ENCODE measurements at regions not wholly inside any gene's neighbourhood (a gene's known extent, or its start where the extent isn't known, plus 50 kb on each side); places are given as distances from the start of the nearest gene placed in this dataset.
A peak's percentile ranks its signal among the peaks of the same experiment; 100 is the strongest.
"Not testable (repeated sequence)": the region's sequence is repeated elsewhere in the genome, so short reads cannot be mapped to it uniquely, and the experiment has no call there.

DNA sequence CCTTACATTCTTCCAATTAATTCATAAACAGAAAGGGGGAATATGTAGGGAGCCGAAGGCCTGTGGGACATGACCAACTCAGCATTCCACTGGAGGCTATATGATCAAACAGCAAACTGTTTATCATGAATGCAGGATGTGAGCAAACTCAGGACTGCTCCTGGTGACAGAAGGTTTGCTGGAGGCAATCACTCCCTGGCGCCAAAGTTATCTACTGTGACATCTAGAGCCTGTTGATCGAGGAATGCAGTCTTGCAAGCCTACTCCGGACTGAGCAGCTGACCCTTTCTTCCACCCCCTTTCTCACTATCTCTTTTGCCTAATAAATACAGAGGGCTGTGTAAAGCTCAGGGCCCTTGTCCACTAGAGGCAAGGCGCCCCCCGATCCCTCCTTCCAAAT lies 122.0 kb upstream of the ZCCHC13 start:
- not testable (repeated sequence) for DNase-seq (ENCODE audit: low read depth in 2 of 3, low spot score in 1 of 3)

DNA sequence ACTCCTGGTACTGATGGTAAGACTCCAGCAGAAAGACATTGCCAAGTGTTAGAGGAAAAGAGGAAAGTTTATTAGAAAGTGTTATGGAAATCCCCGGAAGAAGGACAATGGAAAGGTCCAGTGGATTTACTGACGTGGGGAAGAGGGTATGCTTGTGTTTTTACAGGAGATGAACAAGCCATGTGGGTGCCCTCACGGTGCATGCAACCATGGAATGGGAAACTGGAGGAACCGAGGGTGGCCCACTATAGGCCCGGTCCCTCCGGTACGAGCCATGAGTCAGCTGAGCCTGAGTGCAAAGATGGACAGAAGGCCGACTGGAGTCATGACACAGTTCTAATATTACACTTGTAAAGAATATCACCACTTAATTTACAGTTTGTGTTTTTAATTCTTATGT lies 123.3 kb upstream of the ZCCHC13 start:
- DNase-seq (ENCODE audit: low read depth in 2 of 3, low spot score in 1 of 3): no peak

DNA sequence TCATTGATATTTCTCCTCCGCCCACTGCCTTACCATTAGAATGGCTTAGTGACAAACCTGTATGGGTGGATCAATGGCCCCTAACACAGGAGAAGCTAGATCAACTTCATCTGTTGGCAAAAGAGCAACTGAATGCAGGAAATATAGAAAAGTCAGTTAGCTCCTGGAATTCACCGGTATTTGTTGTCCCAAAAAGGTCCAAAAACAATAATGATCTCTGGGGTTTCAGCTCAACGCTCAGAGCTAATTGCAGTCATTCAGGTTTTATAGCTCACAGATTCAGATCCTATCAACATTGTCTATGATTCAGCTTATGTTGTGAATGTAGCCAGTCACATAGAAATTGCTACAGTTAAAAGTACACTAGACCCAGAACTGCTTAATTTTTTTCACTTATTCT lies 124.0 kb upstream of the ZCCHC13 start:
- DNase-seq (ENCODE audit: low read depth in 2 of 3, low spot score in 1 of 3): no peak

DNA sequence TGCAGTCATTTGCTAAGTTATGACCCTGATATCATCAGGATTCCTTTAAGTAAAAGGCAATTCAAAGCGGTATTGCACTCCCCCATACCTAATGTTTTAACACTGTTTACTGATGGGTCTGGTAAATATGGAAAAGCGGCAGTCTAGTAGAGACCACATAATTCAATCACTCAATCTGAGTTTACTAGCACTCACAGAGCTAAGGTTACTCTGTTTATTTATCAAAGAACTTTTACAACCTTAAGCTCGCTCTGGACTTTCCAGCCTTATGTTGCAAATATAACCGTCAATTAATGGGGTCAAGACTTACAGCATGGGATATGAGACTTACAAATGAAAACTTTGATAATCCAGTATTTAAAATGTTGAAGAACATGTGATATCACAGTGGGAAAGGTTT lies 124.5 kb upstream of the ZCCHC13 start:
- no peak for DNase-seq (ENCODE audit: low read depth in 2 of 3, low spot score in 1 of 3)

DNA sequence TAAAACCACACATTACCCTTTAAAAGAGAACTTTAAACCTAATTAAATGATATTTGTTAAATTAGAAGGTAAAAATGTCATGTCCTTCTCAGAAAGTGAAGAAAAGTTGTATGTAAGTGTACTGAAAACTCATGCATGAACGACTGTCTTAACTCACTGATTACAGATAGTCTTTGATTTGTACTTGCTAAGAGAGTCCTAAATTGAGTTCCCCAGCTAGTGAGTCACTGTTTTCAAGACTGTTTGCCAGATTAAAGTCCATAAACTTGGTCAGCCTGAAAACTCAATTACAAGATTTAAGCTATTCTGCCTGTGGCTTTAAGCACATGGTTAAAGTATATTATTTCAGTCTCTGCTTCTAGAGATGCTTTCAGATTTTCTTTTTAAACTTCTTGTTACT lies 124.9 kb upstream of the ZCCHC13 start:
- no peak for DNase-seq (ENCODE audit: low read depth in 2 of 3, low spot score in 1 of 3)

DNA sequence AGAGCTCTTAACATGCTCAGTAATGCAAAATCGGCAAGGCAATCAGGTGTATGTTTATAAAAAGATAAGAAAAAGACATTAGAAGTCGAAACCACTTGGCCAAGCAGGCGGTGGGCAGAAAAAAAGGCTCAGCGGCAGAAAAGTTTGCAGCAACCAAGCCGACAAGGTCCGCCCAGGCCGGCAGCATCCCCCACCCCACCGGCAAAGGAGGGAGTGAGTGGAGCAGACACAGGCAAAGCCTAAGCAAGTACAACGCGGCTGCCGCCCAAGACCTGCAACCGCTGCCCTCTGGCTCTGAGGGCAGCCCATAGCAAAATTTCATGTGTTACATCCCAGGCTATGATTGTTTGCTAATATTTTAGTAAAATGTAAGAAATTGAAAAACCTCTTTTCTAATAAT lies 125.4 kb upstream of the ZCCHC13 start:
- DNase-seq (ENCODE audit: low read depth in 2 of 3, low spot score in 1 of 3): no peak

DNA sequence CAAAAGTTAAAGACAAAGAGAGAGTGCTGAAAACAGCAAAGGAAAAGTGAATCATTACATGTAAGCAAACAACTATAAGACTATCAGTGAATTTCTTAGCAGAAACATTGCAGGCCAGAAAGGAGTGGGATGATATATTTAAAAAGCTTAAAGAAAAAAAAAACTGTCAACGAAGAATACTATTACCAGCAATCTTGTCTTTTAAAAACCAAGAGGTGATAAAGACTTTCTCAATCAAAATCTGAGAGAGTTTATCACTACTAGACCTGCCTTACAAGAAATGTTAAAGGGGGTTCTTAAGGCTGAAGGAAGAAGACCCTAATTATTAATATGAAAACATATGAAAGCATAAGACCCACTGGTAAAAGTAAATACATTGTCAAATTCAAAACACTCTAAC lies 132.5 kb upstream of the ZCCHC13 start:
- no peak for DNase-seq (ENCODE audit: low read depth in 2 of 3, low spot score in 1 of 3)

DNA sequence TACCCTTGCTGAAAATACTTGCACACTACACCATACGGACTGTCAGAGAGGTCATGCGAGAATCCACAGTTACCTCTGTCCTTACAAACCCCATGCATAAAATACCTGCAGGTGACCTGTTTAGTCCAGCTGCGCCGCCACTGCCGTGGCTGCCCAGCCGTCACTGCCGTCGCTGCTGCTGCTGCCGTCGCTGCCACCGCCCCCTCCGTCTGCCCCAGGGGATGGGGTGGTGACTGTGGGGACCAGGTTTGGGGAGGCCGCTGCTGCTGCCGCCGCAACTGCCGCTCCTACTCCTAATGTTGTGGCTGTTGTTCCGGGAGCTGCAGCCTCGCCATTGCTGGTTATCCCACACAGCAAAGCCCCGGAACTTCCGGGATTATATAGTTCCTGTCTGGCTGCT lies 141.8 kb upstream of the ZCCHC13 start:
- no peak for DNase-seq (ENCODE audit: low read depth in 2 of 3, low spot score in 1 of 3)

DNA sequence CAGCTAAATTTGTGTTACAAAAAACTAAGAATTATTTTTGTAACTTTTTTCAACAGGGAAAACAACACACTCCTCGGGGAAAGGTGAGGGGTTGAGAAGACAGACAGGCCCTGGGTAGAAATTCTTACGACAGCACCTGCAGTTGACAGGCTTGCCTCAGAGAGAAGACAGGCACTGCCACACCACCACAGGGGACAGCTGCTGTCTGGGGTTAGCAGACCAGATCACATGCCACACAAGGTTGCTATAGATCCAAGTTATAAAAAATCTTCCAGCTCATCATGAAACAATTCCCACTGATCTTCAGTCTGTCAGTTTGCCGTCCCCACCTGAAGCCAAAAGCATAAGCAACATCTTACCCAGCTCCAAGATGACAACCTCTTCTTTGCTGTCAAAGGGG lies 143.2 kb upstream of the ZCCHC13 start:
- DNase-seq (ENCODE audit: low read depth in 2 of 3, low spot score in 1 of 3): no peak

DNA sequence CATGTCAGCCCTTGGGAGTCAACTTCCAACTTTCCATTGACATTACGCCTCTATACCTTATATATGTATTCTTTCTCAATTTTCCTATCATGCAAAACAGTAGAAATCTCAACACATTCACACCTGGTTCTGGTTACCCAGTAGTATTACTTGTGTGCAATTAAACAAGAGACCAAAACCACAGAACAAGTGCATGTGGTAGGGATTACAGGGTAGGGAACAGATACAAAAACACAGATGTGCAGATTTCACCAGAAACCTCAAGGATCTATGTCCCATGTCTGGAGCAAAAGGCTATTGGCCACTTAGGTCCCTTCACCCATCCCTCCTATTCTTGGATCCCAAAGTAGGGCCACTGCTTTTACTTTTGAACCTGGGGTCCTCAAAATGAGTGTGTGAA lies 143.6 kb upstream of the ZCCHC13 start:
- DNase-seq (ENCODE audit: low read depth in 2 of 3, low spot score in 1 of 3): no peak

DNA sequence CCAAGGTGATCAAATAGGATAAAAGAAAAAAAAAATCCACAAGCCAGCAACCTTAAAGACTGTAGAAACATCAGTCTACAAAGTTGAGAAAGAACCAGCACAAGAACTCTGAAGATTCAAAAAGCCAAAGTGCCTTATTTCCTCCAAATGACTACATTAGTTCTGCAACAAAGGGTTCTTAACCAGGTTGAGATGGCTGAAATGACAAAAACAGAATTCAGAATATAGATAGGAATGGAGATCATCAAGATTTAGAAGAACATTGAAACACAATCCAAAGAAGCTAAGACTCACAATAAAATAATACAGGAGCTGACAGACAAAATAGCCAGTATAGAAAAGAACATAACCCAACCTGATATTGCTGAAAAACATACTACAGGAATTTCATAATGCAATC lies 156.5 kb upstream of the ZCCHC13 start:
- no peak for DNase-seq (ENCODE audit: low read depth in 2 of 3, low spot score in 1 of 3)

DNA sequence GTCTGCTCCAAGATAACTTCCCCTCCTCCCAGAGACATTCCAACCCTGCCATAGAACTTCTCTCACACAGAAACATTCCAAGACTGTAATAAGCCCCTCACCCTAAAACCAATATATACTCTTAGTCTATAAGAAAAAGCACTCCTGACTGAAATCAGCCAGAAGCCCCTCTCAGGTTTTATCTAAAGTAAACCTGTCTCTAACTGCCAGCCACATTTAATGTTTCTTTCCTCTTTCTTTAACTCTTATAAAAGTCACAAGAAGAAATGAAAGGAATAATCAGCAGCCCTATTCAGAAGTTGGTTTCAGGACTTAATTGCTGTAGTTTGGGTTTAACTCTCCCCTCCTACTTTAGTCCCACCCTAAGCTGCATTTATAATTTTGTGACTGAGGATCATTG lies 165.0 kb upstream of the ZCCHC13 start:
- DNase-seq (ENCODE audit: low read depth in 2 of 3, low spot score in 1 of 3): no peak

DNA sequence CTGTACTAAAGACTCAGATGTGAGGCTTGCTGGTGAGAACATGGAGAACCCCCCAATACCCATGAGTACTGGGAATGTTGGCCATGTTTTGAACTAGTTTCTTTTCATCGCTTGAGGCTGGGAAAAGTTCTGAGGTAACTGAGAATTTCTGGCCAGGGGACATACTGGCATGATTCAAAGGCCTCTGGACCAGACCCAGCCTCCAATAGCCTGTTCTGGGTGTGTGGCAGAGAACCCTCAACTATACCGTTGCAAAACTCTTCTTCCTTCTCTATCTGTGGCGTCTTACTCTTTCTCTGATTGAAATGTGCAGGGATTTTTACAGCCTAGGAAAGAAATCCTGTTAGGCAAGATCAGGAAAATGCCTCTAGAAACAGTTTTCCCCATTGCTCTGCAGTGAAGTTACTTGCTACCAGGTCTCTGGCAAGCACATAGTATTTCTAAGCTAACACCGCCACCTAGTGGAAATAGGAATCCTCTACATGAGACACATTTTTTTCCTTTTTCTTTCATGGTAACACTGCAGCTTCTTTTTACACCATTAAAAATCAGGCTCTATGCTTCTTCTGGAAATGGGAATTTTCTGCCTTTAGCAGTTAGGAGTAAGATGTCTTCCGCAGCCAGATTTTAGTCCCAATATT lies 170.7 kb upstream of the ZCCHC13 start:
- DNase-seq (ENCODE audit: low read depth in 2 of 3, low spot score in 1 of 3): peak in 1 of 3 donors; percentile 52

DNA sequence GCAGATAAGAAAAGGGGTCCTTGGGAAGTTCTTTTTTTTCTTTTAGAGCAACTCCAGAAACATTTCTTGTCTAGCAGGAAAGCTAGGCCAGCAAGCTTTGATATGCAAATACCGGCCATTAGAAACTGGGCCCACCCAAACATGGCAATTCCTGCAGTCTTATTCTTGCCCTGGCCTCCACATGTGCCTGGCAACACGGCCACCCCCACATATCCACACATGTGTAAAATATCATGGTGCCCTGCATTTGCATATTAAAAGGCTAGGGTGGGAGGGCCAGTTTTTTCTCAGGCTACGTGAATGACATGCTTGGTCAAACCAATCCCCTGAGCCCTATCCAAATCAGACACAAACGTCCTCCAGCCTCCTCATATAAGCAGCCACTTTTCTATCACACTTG lies 171.7 kb upstream of the ZCCHC13 start:
- no peak for DNase-seq (ENCODE audit: low read depth in 2 of 3, low spot score in 1 of 3)

DNA sequence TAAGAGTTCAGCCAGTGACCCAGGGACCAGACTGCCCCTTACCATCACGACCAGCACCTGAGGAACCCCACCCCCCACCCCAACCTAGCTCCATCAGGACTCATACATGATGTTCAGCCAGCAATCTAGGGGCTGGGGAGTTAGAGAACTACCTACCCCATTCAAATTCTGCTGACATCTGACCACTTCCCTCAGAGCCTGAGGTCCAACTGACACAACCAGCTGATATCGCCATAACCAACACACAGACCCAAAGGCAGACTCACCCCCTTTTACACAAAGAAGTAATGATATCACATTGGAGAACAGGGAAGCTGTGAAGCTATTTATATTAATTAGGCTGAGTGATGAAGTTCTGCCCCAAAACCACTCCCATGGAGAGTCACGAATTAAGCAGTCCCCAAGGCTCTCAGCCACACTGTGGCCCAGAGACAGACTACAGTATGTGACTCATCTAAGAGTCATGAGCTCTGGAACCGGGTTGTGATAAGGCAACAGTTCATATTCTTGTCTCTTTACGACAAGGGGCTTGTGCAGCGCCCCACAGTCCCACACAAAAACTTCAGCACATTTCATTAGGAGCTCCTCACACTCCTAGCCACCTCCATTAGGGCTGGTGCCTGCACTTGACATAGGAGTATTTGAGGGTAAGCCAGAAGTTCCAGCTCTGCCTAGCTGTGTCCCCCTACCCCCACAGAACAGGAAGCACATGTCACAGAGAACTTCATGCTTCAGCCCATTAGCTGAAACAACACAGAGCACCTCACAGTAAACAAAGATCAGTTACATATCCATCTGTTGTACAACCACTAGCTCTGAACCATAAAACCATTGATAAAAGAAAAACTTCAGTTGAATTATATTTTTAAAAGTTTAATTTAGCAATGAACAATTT lies 184.7 kb upstream of the ZCCHC13 start:
- no peak for DNase-seq (ENCODE audit: low read depth in 2 of 3, low spot score in 1 of 3)

DNA sequence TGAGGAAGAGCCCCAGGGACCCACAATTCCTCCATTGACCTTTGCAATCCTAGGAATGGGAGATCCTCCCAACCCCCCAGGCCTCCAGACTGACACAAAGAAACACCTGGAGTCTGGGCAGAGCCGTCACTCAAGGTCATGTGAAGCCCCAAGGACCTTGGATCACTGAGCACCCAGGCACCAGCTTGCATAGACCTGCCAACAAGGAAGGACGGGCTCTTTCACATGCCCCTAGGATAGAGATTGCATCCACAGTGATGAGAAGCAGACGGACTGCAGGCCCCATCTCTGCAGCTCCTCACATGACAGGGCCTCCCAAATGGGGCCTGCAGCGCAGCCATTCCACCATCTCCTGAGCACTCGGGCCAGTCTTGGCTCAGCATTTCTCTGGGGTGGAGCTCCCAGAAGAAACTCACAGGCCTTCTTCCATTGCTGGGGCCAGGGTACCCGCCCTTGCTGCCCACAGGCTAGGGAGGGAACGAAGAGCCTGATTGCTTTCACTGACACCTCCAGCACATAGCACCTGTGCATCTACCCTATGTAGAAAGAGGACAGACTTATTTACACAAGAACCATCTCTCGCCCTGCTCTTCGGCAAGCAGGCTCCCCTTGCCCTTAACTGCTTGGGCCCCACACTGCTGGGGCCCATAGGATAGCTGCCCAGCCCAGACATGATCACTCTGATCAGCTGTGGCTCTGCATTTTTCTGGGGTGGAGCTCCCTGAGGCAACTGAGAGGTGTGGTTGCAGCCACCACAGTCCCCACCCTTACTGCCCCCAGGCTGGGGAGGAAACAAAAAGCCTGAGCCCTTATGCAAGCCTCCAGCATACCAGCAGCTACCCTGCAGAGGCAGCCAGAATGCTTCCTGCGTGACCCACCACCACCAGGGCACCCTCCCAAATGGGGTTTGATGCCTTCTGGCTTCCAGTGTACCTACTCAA lies 185.7 kb upstream of the ZCCHC13 start:
- no peak for DNase-seq (ENCODE audit: low read depth in 2 of 3, low spot score in 1 of 3)

DNA sequence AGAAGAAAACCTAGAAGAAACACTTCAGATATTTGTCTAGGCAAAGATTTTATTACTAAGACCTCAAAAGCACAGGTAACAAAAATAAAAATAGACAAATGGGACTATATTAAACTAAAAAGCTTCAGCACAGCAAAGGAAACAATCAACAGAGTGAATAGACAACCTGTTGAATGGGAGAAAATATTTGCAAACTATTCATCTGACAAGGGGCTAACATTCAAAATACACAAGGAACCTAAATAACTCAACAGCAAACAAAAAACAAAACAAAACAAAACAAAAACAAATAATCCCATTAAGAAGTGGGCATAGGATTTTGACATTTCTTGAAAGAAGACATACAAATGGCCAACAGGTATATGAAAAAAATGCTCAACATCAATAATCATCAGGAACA lies 192.7 kb upstream of the ZCCHC13 start:
- DNase-seq (ENCODE audit: low read depth in 2 of 3, low spot score in 1 of 3): no peak

DNA sequence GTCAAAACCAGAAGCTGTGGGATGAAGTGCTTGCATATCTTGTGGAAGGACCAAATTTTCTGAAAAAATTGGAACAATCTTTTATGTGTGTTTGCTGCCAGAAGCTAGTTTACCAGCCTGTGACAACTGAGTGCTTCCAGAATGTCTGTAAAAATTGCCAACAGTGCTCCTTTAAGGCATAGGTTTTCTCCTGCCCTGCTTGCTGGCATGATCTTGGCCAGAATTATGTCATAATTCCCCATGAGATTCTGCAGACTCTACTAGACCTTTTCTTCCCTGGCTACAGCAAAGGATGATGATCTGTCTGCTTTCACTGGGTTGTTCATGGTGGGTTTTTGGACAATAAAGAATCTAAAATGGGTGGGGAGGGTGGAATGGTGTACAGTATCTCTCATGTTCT lies 196.3 kb upstream of the ZCCHC13 start:
- no peak for DNase-seq (ENCODE audit: low read depth in 2 of 3, low spot score in 1 of 3)

DNA sequence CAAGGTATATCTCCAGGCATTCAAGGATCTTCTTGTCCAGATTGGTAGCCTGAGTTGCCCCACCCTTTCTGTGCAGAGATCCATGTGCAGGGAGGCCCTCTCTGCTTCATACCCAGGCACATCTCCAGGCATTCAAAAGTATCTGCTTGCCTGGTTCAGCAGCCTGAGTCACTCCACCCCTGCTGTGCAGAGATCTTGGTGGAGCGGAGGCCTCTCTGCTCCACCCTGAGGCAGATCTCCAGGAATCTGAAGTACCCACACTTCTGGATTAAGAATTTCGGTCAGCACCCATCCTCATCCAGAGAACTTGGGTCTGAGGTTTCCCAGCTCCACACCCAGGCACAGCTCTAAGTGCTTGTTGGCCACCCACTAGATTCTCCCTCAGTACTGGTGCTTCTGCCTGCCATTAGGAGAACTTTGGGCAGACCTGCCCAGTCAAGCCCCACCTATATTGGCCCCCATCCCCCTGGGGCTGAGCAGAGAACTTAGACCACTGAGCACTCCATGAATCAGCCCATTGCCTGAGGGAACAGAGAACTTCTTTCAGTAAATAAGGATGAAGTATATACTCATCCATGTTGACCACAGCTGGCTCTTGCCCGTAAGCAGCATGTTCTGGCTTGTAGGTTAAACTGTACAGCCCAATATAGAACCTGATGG lies 199.5 kb upstream of the ZCCHC13 start:
- no peak for DNase-seq (ENCODE audit: low read depth in 2 of 3, low spot score in 1 of 3)

DNA sequence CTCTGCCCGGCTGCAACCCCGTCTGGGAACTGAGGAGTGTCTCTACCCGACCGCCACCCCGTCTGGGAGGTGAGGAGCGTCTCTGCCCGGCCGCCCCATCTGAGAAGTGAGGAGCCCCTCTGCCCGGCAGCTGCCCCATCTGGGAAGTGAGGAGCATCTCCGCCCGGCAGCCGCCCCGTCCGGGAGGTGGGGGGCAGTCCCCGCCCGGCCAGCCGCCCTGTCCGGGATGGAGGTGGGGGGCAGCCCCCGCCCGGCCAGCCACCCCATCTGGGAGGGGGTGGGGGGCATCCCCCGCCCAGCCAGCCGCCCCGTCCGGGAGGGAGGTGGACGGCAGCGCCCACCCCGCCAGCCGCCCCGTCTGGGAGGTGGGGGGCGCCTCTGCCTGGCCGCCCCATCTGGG lies 205.6 kb upstream of the ZCCHC13 start:
- not testable (repeated sequence) for DNase-seq (ENCODE audit: low read depth in 2 of 3, low spot score in 1 of 3)

DNA sequence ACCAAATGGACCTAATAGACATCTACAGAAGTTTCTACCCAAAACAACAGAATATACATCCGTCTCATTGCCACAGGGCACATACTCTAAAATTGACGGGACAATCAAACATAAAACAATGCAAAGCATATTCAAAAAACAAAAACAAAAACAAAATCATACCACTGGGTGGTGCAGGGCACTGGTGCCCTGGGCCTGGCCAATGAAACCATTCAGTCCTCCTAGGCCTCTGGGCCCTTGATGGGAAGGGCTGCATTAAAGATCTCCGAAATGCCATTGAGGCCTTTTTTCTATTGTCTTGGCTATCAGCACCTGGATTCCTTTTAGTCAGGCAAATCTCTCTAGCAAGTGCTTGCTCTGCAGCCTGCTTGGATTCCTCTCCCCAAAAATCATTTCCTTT lies 213.9 kb upstream of the ZCCHC13 start:
- no peak for DNase-seq (ENCODE audit: low read depth in 2 of 3, low spot score in 1 of 3)

Data from stimulated activated CD4-positive, alpha-beta T cell treated with anti-CD3 and anti-CD28 coated beads, Interleukin-12 subunit alpha, Interleukin-12 subunit beta, amount 100 ng/mL, for 48 hours (primary cell).